Uterus (tissue), 3 donors: ENCODE measurements at regions not wholly inside any gene's neighbourhood (a gene's known extent, or its start where the extent isn't known, plus 50 kb on each side); places are given as distances from the start of the nearest gene placed in this dataset.
"Not testable (repeated sequence)": the region's sequence is repeated elsewhere in the genome, so short reads cannot be mapped to it uniquely, and the experiment has no call there.

Experiments
- DNase-seq, 2 donors: peaks; one replicate each; pipeline ENCODE4 v3.0.0-alpha.2; 2019 to 2020
- H3K27ac ChIP-seq, 2 donors: fragments of 200-600 bp; sonication (generic); 1 replicate in 1 of 2; 2 replicates in 1 of 2; pipeline ENCODE4 v1.5.1; 2016 to 2018
- H3K27me3 ChIP-seq, 2 donors: fragments of 200-600 bp; sonication (generic); one replicate each; pipeline ENCODE4 v1.5.1; 2018 to 2019; ENCODE audit warnings: control low read depth in 1 of 2
- H3K36me3 ChIP-seq, 2 donors: fragments of 200-600 bp; sonication (generic); one replicate each; pipeline ENCODE4 v1.5.1; 2019; ENCODE audit warnings: control low read depth in 1 of 2
- H3K4me1 ChIP-seq, 2 donors: fragments of 200-600 bp; sonication (generic); one replicate each; pipeline ENCODE4 v1.5.1; 2018 to 2019; ENCODE audit warnings: control low read depth in 1 of 2
- H3K4me3 ChIP-seq, 2 donors: fragments of 200-600 bp; sonication (generic); 1 replicate in 1 of 2; 2 replicates in 1 of 2; pipeline ENCODE4 v1.5.1; 2018 to 2019; ENCODE audit warnings: mild to moderate bottlenecking in 1 of 2
- H3K9me3 ChIP-seq, 2 donors: fragments of 200-600 bp; sonication (generic); one replicate each; pipeline ENCODE4 v1.5.1; 2019; ENCODE audit warnings: control low read depth in 1 of 2
- intact Hi-C: fragments of 100-400 bp; cut with DNase I; formaldehyde crosslinking; loops from one replicate; pipeline ENCODE4 v1.15.1; 2023; ENCODE audit warnings: low total_unique reads
- donor health status: DM: yes; HTN: yes; CAD: no.

DNA sequence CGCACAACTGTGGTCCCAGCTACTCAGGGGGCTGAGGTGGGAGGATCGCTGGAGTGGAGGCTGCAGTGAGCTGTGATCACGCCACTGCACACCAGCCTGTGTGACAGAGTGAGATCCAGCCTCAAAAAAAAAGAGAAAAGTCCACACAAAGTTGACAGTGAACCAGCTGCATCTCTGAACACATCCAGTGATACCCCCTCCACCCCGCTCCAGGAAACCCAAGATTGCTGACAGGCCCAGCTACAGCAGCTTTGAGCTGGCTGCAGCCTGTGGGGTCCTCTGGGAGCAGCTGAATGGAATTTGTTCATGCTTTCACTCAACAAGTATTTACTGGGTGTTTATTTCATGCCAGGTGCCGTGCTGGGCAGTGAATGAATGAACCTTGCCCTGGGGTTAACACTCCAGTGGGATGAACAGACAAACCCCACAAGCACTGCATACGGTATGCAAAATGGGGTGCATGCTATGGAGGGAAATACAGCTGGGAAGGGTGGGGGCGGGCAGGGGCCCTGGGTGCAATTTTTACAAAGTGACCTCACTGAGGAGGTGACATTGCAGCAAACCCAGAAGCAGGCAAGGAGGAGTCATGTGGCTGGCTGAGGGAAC, 170.9 kb downstream of the GOSR1 start:
- H3K4me1 ChIP-seq, intact Hi-C loops, H3K9me3 ChIP-seq, H3K27ac ChIP-seq, H3K27me3 ChIP-seq, H3K4me3 ChIP-seq, DNase-seq, H3K36me3 ChIP-seq: not testable (repeated sequence)

DNA sequence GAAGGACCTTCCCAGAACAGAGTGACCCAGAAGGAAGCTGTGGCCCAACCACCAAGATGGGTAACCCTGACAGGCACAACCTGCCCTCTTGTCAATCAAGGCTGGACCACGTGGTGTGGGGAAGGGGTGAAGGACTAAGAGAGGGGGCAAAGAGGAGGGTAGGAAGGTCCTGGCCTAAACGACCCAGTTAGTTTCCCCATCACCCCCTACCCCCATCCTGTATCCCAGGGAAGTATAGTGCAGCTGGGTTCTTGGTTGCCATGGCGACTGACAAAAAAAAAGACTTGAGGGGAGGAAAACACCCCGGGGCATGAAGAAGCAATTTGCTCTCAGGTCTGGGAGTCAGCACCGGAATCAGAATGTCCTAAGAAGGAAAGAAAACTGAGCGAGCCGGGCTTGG, 168.7 kb downstream of the GOSR1 start:
- H3K4me3 ChIP-seq, H3K27ac ChIP-seq, H3K27me3 ChIP-seq, H3K36me3 ChIP-seq, H3K9me3 ChIP-seq, H3K4me1 ChIP-seq, DNase-seq, intact Hi-C loops: not testable (repeated sequence)

DNA sequence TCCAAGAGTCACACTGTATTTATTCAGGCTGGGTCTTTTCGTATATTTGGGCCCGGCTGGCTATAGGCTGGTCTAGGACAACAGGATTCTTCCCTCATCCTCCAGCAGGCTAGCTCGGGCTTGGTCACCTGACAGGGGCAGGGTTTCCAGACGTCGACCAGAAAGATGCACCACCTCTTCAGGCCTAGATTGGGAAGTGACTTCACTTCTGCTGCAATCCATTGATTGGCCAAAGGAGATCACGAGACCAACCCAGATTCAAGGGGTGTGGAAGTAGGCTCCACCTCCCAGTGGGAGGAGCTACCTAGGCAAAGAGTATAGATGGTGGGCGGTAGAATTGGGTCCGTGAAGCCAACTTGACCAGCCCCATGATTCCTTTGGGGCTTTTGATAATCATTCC, 167.5 kb downstream of the GOSR1 start:
- H3K27ac ChIP-seq, H3K9me3 ChIP-seq, intact Hi-C loops, H3K27me3 ChIP-seq, H3K36me3 ChIP-seq, DNase-seq, H3K4me3 ChIP-seq, H3K4me1 ChIP-seq: not testable (repeated sequence)

DNA sequence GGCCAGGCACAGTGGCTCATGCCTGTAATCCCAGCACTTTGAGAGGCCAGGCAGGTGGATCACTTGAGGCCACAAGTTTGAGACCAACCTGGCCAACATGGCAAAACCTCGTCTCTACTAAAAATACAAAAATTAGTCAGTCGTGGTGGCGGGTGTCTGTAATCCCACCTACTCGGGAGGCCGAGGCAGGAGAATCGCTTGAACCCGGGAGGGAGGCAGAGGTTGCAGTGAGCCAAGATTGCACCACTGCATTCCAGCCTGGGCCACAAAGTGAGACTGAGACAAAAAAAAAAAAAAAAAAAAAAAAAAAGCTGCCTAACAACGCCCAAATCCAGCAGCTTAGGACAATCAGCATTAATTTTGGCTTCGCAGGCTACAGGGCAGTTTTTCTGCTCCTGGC, 167.1 kb downstream of the GOSR1 start:
- H3K27me3 ChIP-seq, H3K27ac ChIP-seq, DNase-seq, H3K36me3 ChIP-seq, H3K4me3 ChIP-seq, H3K9me3 ChIP-seq, H3K4me1 ChIP-seq, intact Hi-C loops: not testable (repeated sequence)

DNA sequence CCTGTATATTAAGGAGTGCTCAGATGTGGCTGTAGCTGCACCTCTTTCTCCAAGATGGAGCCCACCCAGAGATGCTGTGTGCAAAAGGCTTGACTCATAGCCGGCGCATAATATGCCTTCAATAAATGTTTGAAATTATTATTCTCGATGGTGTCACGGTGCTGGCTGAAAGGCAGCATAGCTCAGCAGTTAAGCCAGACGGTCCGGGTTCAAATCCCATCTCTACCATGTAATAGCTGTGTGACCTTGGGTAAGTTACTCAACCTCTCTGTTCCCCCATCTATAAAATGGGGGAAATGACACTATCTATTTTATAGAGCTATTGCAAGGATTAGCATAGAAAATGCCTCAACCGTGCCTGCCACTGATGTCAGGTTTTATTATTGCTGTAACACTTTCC, 164.2 kb downstream of the GOSR1 start:
- H3K36me3 ChIP-seq, H3K9me3 ChIP-seq, intact Hi-C loops, H3K4me1 ChIP-seq, DNase-seq, H3K27ac ChIP-seq, H3K27me3 ChIP-seq, H3K4me3 ChIP-seq: not testable (repeated sequence)

DNA sequence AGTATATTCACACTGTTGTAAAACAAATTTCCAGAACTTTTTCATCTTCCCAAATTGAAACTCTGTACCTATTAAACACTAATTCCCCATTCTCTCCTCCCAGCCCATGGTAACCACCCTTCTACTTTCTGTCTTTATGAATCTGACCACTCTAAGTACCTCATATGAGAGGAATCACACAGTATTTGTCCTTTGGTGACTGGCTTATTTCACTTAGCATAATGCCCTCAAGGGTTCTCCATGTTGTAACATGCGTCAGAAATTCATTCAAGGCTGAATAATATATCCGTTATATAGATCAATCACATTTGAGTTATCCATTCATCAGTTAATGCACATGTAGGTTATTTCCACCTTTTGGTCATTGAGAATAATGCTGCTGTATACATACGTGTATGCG, 162.2 kb downstream of the GOSR1 start:
- DNase-seq, H3K27me3 ChIP-seq, intact Hi-C loops, H3K36me3 ChIP-seq, H3K27ac ChIP-seq, H3K4me3 ChIP-seq, H3K4me1 ChIP-seq, H3K9me3 ChIP-seq: not testable (repeated sequence)

DNA sequence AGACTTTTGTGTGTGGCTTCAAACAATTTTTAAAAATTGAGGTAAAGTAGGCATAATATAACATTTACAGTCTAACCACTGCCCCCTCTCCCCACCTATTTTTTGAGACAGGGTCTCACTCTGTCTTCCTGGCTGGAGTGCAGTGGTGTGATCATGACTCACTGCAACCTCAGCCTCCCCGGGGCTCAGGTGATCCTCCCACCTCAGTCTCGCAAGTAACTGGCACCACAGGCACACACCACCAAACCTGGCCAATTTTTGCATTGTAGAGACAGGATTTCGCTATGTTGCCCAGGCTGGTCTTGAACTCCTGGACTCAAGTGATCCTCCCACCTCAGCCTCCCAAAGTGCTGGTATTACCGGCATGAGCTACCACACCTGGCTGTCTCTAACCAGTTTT, 161.8 kb downstream of the GOSR1 start:
- DNase-seq, H3K27ac ChIP-seq, H3K36me3 ChIP-seq, H3K4me3 ChIP-seq, H3K4me1 ChIP-seq, intact Hi-C loops, H3K27me3 ChIP-seq, H3K9me3 ChIP-seq: not testable (repeated sequence)

DNA sequence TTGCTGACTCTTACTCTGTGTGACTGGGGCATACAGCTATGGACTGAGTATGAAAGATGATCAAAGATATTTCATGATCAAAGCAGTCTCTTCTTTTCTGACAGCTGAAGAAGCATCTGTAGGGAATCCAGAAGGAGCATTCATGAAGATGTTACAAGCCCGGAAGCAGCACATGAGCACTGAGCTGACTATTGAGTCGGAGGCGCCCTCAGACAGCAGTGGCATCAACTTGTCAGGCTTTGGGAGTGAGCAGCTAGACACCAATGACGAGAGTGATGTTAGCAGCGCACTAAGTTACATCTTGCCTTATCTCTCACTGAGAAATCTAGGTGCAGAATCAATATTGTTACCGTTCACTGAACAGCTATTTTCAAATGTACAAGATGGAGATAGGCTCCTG, 154.4 kb downstream of the GOSR1 start:
- H3K4me1 ChIP-seq, intact Hi-C loops, H3K9me3 ChIP-seq, H3K4me3 ChIP-seq, H3K36me3 ChIP-seq, H3K27ac ChIP-seq, DNase-seq, H3K27me3 ChIP-seq: not testable (repeated sequence)

DNA sequence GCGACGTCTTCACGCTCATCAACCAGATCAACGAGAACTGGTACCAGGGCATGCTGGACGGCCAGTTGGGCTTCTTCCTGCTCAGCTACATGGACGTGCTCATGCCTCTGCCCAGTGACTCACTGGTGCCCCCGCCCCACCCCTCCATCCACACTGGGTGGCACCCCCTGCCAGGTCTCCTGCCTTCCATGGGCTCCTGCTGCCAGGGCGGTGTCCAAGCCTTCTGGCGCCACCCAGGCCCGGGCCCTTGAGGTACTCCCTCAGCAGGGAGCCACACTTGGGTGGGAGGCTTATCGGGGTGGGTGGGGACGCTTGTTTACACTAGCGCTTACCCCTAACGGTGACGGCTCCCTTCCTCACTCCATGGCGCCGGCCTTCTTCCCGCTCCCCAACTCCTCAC, 148.2 kb downstream of the GOSR1 start:
- H3K4me1 ChIP-seq, H3K36me3 ChIP-seq, H3K9me3 ChIP-seq, intact Hi-C loops, H3K27me3 ChIP-seq, DNase-seq, H3K4me3 ChIP-seq, H3K27ac ChIP-seq: not testable (repeated sequence)

DNA sequence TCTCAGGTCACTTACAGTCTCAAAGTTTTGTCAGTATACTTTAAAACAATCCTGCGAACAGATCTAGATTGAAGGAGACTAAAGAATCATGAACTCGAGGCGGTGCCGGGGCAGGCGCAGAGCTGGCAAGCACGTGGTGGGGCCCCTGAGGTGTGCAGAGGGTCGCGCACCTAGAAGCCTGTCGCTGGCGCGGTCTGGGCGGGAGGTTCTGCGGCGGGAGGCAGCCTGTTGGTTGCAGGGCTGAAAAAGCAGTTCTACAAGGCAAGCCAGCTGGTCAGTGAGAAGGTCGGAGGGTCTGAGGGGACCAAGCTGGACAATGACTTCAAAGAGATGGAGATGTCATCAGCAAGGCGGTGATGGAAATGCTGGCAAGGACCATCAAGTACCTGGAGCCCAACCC, 147.0 kb downstream of the GOSR1 start:
- H3K4me1 ChIP-seq, H3K27me3 ChIP-seq, DNase-seq, H3K27ac ChIP-seq, H3K4me3 ChIP-seq, intact Hi-C loops, H3K36me3 ChIP-seq, H3K9me3 ChIP-seq: not testable (repeated sequence)

DNA sequence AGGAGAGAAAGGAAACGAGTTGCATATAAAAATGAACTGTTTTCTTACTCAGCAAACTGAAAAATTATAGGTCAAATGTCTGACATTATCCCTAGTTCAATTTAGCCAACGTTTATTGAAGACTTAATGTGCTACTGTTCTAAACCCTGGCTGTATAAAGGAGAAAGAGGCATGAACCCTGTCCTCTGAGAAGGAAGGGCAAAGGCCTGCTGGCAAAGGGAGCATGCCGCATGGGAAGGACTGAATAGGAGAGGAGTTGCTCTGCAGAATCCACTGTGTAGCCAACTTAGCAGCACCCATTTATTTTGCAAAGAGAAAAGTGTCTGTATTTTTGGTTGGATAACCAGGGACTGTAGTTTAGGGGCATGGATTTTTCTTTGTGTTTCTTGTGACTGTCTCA, 132.5 kb downstream of the GOSR1 start:
- H3K27ac ChIP-seq, H3K4me1 ChIP-seq, H3K36me3 ChIP-seq, H3K9me3 ChIP-seq, intact Hi-C loops, H3K4me3 ChIP-seq, DNase-seq, H3K27me3 ChIP-seq: not testable (repeated sequence)
